Peyer's patch (tissue), 4 donors: ENCODE measurements at regions not wholly inside any gene's neighbourhood (a gene's known extent, or its start where the extent isn't known, plus 50 kb on each side); places are given as distances from the start of the nearest gene placed in this dataset.

Experiments
- CTCF ChIP-seq, 6 experiments: fragments of 450-650 bp in 4 of 6; fragments of 200-600 bp in 2 of 6; sonication (generic) in 1 of 6; IDR thresholded peaks; one replicate each; pipeline ENCODE4 v1.5.1; 2017 to 2019; ENCODE audit warnings: antibody characterized with exemption in 6 of 6, mild to moderate bottlenecking in 3 of 6, moderate library complexity in 1 of 6
- POLR2A ChIP-seq, 2 donors: fragments of 450-650 bp; IDR thresholded peaks; one replicate each; pipeline ENCODE4 v1.5.1; 2017; ENCODE audit warnings: antibody characterized with exemption in 2 of 2, mild to moderate bottlenecking in 2 of 2, moderate library complexity in 2 of 2

GRCh38 chr2:48120112-48120511 lies 194.4 kb upstream of the FOXN2 start:
- TF ChIP-seq POLR2A (IDR thresholded peaks at IDR 0.05), result no peak
- TF ChIP-seq CTCF (IDR thresholded peaks at IDR 0.05), result no peak
